ENCODE measurements at regions not wholly inside any gene's neighbourhood (a gene's known extent, or its start where the extent isn't known, plus 50 kb on each side); places are given as distances from the start of the nearest gene placed in this dataset.
"Not testable (repeated sequence)": the region's sequence is repeated elsewhere in the genome, so short reads cannot be mapped to it uniquely, and the experiment has no call there.

DNA sequence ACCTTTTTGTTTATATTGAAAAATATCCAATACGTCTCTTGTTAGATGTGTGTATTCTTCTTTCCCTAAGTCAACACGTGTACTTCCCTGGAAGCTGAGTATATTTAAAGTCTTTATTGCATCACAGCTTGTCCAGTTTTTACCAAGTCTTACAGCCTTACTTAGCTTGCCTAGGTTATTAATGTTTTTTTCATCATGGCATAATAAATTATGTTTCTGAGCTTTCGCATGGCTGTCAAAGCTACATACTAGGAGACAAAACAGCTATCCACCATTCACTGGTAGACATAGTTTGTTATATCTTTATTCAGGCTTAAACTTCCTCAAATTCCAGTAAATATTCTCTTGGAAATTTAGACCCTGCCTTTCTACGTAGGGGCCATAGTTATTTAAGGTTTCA lies 224.2 kb downstream of the BCHE start:
- Histone ChIP-seq H3K9me3 (no peaks in the 10 kb centered on the region), H3K4me3 (ENCODE audit: low read depth, low read length) (no peak overlapping the region), H3K27me3 (replicated peaks; ENCODE audit: control insufficient read depth, insufficient read depth, low read length) (no peaks in the 10 kb centered on the region), H3K36me3 (ENCODE audit: control insufficient read depth, insufficient read depth, low read length) (no peaks in the 10 kb centered on the region), H3K4me1 (no peaks in the 10 kb centered on the region)
- CTCF ChIA-PET, result no interaction called here
- no peaks in the 10 kb centered on the region for H3K36me3 Mint-ChIP-seq (ENCODE audit: insufficient read depth, unreplicated experiment)
- POLR2A ChIA-PET, result no interaction called here
- no peaks in the 10 kb centered on the region for H3K27me3 Mint-ChIP-seq (ENCODE audit: insufficient read depth, unreplicated experiment)
- TF ChIP-seq, protein P1, sequence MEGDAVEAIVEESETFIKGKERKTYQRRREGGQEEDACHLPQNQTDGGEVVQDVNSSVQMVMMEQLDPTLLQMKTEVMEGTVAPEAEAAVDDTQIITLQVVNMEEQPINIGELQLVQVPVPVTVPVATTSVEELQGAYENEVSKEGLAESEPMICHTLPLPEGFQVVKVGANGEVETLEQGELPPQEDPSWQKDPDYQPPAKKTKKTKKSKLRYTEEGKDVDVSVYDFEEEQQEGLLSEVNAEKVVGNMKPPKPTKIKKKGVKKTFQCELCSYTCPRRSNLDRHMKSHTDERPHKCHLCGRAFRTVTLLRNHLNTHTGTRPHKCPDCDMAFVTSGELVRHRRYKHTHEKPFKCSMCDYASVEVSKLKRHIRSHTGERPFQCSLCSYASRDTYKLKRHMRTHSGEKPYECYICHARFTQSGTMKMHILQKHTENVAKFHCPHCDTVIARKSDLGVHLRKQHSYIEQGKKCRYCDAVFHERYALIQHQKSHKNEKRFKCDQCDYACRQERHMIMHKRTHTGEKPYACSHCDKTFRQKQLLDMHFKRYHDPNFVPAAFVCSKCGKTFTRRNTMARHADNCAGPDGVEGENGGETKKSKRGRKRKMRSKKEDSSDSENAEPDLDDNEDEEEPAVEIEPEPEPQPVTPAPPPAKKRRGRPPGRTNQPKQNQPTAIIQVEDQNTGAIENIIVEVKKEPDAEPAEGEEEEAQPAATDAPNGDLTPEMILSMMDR (IDR thresholded peaks at IDR 0.05; ENCODE audit: insufficient read depth in 1 of 2, low read depth in 1 of 2, low read length in 1 of 2, severe bottlenecking in 1 of 2, unreplicated experiment in 1 of 2), result no peak
- no peak overlapping the region for H3K4me3 Mint-ChIP-seq (ENCODE audit: unreplicated experiment)
- H3K9me3 Mint-ChIP-seq (ENCODE audit: unreplicated experiment), result no peaks in the 10 kb centered on the region
- no TSS peak for BruUV-seq (replicated peaks)
- no peak for DNase-seq
- intact Hi-C loops (cut with micrococcal nuclease; ENCODE audit: unreplicated experiment), result no loop called here
- H3K27ac Mint-ChIP-seq (ENCODE audit: unreplicated experiment), result no peak overlapping the region
- no peaks in the 10 kb centered on the region for H3K4me1 Mint-ChIP-seq (ENCODE audit: low read depth, unreplicated experiment)

DNA sequence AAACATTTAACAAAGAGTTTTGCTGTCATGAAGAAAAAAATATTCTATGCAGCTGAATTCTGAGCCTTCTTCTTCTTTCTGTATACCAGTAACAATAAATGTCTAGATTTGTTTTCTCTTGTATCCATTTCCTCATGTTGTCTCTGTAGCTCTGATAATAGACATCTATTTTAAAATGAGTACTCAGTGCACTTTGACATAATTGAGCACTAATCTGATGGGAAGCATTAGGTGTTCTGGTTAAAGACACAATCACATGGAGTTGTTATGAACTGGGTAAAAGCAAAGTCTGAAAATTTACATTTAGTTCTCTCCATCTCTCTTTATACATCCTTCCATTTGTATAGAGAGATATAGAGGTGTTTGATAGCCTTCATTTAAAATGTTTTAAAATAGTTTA lies 230.0 kb downstream of the BCHE start:
- intact Hi-C loops (cut with micrococcal nuclease; ENCODE audit: unreplicated experiment), result no loop called here
- no peak overlapping the region for H3K27ac Mint-ChIP-seq (ENCODE audit: unreplicated experiment)
- no peak for DNase-seq
- no peak overlapping the region for H3K4me3 ChIP-seq (ENCODE audit: low read depth, low read length)
- POLR2A ChIA-PET, result no interaction called here
- no peak overlapping the region for H3K4me3 Mint-ChIP-seq (ENCODE audit: unreplicated experiment)
- H3K27me3 Mint-ChIP-seq (ENCODE audit: insufficient read depth, unreplicated experiment), result no peaks in the 10 kb centered on the region
- TF ChIP-seq, protein P1 (IDR thresholded peaks at IDR 0.05; ENCODE audit: insufficient read depth in 1 of 2, low read depth in 1 of 2, low read length in 1 of 2, severe bottlenecking in 1 of 2, unreplicated experiment in 1 of 2), result no peak
- no peaks in the 10 kb centered on the region for H3K9me3 Mint-ChIP-seq (ENCODE audit: unreplicated experiment)
- H3K27me3 ChIP-seq (replicated peaks; ENCODE audit: control insufficient read depth, insufficient read depth, low read length), result no peaks in the 10 kb centered on the region
- H3K9me3 ChIP-seq, result no peaks in the 10 kb centered on the region
- BruUV-seq (replicated peaks), result no TSS peak
- H3K36me3 Mint-ChIP-seq (ENCODE audit: insufficient read depth, unreplicated experiment), result no peaks in the 10 kb centered on the region
- H3K36me3 ChIP-seq (ENCODE audit: control insufficient read depth, insufficient read depth, low read length), result no peaks in the 10 kb centered on the region
- H3K4me1 Mint-ChIP-seq (ENCODE audit: low read depth, unreplicated experiment), result no peaks in the 10 kb centered on the region
- CTCF ChIA-PET, result no interaction called here
- no peaks in the 10 kb centered on the region for H3K4me1 ChIP-seq

DNA sequence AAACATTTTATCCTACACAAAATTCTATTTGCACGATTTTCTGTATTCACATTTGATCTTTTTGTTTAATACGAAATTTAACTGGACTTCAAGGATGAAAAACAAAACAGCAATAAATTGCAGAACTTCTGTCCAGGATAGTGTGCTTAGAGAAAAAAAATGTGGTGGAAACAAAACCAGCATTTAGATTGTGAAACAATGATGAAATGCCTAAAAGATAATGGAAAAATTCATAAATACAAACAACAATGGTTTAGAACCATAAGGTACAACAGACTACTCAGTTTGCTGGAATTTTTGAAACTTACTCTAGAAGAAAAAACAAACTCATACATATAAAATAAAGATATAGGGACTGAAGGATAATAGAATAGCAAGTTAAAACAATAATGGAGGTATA lies 234.0 kb downstream of the BCHE start:
- H3K4me1 Mint-ChIP-seq (ENCODE audit: low read depth, unreplicated experiment), result no peaks in the 10 kb centered on the region
- H3K36me3 Mint-ChIP-seq (ENCODE audit: insufficient read depth, unreplicated experiment), result no peaks in the 10 kb centered on the region
- BruUV-seq (replicated peaks), result no TSS peak
- ChIA-PET POLR2A (no interaction called here), CTCF (no interaction called here)
- DNase-seq, result no peak
- no peaks in the 10 kb centered on the region for H3K9me3 Mint-ChIP-seq (ENCODE audit: unreplicated experiment)
- no peaks in the 10 kb centered on the region for H3K9me3 ChIP-seq
- H3K4me1 ChIP-seq, result no peaks in the 10 kb centered on the region
- no peak overlapping the region for H3K4me3 ChIP-seq (ENCODE audit: low read depth, low read length)
- H3K4me3 Mint-ChIP-seq (ENCODE audit: unreplicated experiment), result no peak overlapping the region
- H3K27ac Mint-ChIP-seq (ENCODE audit: unreplicated experiment), result no peak overlapping the region
- intact Hi-C loops (cut with micrococcal nuclease; ENCODE audit: unreplicated experiment), result no loop called here
- TF ChIP-seq, protein P1 (IDR thresholded peaks at IDR 0.05; ENCODE audit: insufficient read depth in 1 of 2, low read depth in 1 of 2, low read length in 1 of 2, severe bottlenecking in 1 of 2, unreplicated experiment in 1 of 2), result no peak
- H3K36me3 ChIP-seq (ENCODE audit: control insufficient read depth, insufficient read depth, low read length), result no peaks in the 10 kb centered on the region
- H3K27me3 ChIP-seq (replicated peaks; ENCODE audit: control insufficient read depth, insufficient read depth, low read length), result no peaks in the 10 kb centered on the region
- no peaks in the 10 kb centered on the region for H3K27me3 Mint-ChIP-seq (ENCODE audit: insufficient read depth, unreplicated experiment)

DNA sequence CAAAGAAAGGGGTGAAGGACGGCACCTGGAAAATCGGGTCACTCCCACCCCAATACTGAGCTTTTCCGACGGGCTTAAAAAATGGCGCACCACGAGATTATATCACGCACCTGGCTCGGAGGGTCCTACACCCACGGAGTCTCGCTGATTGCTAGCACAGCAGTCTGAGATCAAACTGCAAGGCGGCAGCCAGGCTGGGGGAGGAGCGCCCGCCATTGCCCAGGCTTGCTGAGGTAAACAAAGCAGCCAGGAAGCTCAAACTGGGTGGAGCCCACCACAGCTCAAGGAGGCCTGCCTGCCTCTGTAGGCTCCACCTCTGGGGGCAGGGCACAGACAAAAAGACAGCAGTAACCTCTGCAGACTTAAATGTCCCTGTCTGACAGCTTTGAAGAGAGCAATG lies 264.7 kb downstream of the BCHE start:
- H3K9me3 ChIP-seq; H3K4me1 ChIP-seq; H3K36me3 Mint-ChIP-seq (ENCODE audit: insufficient read depth, unreplicated experiment); H3K27me3 Mint-ChIP-seq (ENCODE audit: insufficient read depth, unreplicated experiment); BruUV-seq (replicated peaks); H3K36me3 ChIP-seq (ENCODE audit: control insufficient read depth, insufficient read depth, low read length); POLR2A ChIA-PET; H3K4me1 Mint-ChIP-seq (ENCODE audit: low read depth, unreplicated experiment); H3K27ac Mint-ChIP-seq (ENCODE audit: unreplicated experiment); H3K4me3 Mint-ChIP-seq (ENCODE audit: unreplicated experiment); H3K27me3 ChIP-seq (replicated peaks; ENCODE audit: control insufficient read depth, insufficient read depth, low read length); CTCF ChIA-PET; H3K4me3 ChIP-seq (ENCODE audit: low read depth, low read length); intact Hi-C loops (cut with micrococcal nuclease; ENCODE audit: unreplicated experiment); DNase-seq: not testable (repeated sequence)
- peaks cover 20% of the 10 kb centered on the region for H3K9me3 Mint-ChIP-seq (ENCODE audit: unreplicated experiment)
